NCI-H524 (cell line): ENCODE measurements at regions not wholly inside any gene's neighbourhood (a gene's known extent, or its start where the extent isn't known, plus 50 kb on each side); places are given as distances from the start of the nearest gene placed in this dataset.

ENCODE experiments used
- DNase-seq, 2 experiments: peaks; one replicate each; lab custom pipeline; 2025; lab: John Stamatoyannopoulos, UW

DNA sequence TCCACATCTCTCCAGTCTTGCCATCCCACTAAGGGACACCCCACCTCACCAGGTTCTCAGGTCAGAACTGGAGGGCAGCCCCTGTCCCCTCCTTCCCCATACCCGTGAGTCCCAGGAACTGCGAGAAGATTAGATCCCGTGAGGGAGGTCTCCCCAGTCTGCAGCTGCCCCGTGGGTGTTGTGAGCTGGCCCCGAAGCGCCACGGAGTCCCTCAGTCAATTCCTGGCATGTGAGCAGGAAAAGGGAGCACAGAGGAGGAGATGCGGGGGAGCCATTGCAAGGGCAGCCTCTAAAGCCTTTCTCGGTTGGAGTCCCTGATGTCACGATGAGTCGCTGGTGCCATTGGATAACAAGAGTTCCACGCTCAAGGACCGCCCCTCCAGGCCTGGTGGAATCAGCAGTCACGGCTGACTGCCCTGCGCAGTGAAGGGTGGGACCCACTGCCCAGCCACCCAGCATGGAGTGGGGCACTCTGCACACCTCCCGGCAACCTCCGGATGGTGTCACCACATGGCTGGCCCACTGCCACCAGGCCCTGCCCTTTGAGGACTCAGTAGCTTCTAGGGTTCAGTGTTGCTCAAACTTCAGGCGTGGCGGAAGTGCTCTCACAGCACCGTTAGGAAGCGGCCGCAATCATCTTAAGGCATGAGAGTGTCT lies 434.9 kb upstream of the MYT1L start:
- DNase-seq = no peak

DNA sequence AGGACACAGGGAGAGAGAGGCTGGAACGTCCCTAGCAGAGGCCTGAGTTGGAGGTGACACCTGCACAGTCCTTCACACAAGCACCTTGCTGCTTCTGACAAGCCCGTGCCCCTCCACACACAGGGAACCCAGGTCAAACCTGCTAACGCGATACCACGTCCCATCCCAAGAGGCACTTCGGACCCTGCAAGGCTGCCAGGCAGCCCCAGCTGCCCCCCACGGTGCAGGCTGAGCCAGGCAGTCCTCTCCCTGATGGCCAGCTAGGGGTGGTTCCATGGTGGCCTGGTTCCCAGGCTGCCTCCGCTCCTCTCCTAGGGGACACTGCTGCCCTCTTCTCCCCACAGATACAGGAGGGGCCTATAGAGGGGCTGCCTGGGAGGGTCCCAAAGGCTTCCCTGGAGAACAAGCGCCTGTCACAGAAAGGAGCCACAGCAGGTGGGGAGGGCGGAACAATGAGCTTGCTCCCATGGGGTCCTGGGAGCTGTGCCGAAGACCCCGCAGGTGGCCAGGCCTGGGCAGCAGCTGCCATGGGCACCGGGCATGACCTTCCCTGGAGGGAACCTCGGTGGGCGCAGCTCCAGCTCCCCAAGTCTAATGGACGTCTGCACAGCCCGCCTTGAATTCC lies 434.2 kb upstream of the MYT1L start:
- DNase-seq = no peak

DNA sequence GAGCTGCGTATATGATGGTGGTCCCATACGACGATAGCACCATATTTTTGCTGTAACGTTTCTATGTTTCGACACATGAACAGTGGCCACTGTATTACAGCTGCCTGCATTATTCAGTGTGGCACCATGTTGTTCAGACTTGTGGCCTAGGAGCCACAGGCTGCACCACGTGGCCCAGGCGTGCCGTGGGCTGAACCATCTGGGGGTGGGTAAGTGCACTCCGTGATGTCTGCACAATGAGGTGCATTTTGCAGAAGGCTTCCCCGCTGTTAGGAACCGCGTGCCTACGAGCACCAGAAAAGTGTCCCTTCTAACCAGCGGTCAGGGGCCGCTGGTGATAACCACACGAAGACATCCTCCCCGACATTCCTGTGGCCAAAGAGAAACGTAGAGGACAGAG lies 433.7 kb upstream of the MYT1L start:
- no peak for DNase-seq

DNA sequence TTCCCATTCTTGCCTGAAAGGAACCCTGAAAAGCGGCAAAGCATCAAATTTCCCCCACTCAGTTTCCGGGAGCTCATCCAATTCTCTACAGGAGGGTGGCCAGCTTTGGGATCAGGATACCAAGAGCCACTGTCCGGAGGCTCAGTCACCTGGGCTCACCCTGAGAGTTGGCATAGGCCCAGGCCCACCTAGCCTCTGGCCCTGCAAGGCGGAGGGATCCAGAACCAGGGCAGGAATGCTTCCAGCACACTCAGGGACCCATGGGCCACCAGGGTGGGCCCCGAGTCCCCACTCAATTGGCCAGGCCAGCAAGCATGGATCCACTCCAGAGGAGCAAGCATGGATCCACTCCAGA lies 432.9 kb upstream of the MYT1L start:
- DNase-seq = no peak

DNA sequence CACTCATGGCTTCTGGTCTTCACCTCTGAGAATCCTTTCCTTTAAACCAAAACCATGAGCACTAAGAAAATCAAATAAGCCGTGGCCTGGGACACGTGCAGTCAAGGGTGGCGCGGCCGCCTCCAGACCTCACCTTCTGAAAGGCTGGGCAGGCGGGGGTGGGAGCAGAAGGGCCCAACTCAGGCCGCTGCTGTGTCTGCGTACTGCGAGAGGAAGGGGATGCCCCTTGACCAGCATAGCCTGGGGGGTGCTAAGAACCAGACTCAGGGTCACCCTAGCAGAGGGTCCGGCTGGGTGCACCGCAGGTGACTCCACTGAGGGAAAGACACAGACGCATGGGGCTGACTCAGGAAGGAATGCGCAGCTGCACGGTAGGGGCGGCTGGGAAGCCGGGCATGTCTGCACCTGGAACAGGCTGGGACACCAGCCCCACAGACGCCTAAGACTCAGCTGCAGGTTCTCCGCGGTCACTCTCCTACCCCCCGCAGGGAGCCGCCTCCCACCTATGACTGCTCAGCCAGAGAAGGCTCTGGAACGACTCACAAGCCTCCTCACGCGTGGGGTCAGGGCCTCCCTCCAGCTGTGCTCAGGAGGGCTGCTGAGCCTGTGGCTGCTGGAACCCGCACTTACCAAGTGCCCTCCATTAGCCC lies 432.4 kb upstream of the MYT1L start:
- no peak for DNase-seq

DNA sequence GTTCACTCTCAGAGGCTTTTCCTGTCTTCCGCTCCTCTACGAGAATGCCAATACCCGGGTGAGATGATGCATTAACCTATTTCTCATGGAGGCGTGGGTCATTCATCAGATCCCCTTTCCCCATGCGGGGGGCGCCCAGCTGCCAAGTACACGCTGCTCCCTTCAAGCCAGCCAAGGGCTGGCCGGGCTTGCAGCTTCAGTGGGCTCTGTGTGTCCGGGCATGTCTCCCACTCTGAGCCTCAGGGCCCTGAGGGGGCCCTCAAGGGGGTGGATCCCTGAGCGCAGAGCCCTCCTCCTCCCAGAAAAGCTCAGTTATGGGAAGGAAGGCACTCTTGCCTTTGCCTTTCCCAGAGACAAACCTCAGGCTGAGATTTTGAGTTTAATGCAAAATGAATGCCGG lies 431.8 kb upstream of the MYT1L start:
- DNase-seq = no peak

DNA sequence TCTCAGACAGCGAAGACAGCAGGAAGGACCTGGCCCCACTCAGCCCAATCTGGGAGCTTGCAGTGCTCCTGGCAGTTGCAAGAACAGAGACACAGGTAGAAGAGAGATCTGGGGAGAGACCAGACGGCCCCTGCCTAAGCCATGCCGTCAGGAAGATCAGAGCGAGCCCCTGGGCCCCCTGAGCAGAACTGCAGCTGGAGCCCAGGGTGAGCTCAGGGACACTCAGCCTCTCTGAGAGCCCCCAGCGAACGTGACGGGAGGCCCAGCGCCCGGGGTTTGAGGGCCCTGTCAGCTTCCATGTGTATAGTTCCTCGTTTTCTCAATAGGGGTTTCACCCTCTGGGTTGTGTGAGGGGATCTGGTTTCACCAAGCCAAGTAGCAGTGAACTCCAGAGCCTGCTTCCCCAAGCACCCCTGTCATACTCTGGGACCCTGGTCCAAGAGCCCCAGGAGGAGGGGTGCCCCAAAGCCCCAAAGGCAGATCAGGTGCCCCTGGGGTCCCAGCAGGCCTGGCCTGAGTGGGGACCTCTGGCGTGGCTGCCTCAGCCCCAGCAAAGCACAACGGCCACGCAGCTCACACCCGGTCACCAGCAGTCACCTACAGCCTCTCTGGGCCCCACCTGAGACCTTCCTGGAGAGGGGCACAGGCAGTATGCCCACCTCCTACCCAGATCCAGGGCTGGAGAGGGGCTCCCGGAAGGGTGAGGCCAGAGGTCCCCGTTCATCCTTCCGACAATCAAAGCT lies 431.3 kb upstream of the MYT1L start:
- no peak for DNase-seq

DNA sequence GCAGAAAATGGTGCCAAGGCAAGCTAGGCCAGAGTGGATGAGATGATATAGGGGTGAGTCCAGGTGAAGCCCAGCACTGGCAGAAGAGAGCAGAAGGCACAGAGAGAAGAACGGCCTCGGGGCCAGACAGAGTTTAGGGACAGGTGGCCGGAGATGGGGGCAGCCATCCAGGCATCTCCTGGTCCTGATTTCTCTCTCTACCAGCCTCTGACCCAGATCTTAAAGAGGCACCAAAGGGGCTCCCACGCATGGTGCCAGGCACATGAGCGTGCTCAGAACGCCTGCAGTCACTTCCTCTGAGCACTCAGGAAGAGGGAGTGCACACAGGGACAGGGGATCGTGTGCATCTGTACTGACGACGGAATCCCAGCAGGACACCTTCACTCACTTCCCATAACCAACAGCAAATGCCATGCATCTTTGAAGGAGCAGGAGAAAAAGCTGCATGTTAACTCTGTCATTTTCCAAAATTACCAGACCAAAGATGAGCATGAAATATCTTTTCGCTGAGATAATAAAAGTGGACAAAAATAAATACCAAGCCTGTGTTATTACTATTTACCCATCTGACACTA lies 427.8 kb upstream of the MYT1L start:
- no peak for DNase-seq

DNA sequence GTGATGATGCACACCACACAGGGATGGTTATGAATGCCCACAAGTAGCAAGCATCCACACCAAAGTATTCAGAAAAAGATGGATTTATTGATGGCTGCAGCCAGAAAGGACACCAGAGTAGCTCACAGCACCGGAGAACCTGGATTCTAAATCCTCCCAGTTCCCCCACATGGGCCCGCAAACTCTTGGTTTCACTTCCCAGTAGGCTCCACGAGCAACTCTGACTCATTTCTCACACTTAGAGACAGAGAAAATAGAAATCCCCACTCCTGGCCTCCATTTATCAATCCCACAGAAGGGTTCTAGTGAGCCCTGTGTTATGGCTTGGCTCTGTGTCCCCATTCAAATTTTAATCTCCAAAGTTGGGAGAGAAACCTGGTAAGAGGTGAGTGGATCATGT lies 426.7 kb upstream of the MYT1L start:
- DNase-seq = no peak

DNA sequence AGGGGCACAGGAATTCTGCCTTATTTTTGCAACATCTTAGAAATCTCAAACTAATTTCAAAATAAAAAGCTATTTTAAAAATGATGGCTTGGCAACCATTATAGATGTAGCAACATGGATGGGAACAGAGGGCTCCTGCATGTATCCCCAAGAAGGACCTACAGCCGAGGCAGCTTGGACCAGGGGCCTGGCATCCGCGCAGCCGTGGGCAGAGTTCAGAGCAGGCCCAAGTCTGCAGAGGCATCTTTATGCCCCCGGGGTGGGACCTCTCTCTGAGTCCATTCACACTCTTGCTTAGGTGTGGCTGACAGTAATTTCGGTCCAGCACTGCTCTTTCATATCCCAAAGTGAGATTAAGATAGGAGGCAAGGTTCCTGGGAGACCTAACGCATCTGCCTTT lies 425.8 kb upstream of the MYT1L start:
- no peak for DNase-seq

DNA sequence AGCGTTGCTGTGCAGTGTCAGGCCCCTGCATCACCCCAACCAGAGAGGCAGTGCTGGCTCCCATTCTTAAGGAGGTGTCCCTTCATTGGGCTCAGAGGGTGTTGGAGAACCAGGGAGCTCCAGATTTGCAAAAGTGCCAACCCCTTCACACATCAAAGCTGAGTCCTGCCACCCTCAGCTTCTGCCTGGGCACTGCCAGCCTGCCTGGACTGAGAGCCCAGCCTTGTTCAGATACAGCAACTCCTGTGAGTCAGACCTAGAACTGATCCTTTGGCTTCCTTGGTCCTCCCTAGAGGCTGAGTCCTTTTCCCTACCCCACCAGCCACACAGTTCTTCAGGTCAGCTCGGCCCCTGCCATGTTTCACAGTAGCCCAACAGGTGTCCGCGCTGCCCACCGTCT lies 424.9 kb upstream of the MYT1L start:
- no peak for DNase-seq

DNA sequence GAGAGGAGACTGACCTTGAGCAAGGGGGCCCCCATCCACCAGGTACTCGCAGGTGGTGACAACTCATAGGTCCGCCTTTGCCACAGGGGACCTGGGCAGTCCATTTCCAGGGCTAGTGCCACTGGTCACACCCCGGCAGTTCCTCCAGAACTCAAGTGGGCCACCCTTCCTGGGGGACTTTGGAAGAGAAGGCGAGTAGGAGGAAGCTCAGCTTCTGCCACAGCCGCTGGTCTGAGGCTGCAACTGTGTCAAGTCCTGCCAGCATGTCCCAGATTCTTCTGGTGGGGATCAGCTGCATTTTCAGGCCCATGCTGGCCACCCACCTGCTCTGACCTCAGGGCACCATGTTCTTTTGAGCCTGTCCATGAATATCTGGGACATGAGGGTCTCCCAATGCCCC lies 423.9 kb upstream of the MYT1L start:
- DNase-seq = no peak

DNA sequence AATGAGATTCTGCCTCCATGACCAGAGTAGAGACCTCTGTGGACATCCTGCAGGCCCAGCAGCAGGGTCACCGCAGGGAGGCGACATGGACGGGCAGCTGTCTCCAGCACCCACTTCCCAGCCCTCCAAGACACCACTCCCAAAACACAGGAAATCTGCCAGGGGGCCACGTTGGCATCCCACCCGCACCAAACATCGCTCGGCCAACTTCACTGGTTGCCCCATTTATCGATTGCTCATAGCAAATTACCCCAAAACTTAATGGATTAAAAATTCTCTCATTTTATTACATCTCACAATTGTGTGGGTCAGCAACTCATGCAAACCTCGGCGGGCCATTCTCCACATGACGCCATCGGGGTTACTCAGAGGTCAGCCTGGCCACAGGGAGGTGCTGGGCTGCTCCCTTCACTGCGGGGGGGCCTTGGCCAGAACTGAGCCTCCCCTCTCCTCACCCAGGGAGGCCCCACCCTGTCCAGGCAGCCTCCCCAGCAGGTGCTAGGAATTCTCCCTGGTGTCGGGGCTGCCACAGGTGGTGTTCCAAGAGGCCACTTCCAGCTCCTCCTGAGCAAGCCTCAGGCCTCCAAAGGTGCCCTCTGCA lies 420.7 kb upstream of the MYT1L start:
- DNase-seq = no peak

DNA sequence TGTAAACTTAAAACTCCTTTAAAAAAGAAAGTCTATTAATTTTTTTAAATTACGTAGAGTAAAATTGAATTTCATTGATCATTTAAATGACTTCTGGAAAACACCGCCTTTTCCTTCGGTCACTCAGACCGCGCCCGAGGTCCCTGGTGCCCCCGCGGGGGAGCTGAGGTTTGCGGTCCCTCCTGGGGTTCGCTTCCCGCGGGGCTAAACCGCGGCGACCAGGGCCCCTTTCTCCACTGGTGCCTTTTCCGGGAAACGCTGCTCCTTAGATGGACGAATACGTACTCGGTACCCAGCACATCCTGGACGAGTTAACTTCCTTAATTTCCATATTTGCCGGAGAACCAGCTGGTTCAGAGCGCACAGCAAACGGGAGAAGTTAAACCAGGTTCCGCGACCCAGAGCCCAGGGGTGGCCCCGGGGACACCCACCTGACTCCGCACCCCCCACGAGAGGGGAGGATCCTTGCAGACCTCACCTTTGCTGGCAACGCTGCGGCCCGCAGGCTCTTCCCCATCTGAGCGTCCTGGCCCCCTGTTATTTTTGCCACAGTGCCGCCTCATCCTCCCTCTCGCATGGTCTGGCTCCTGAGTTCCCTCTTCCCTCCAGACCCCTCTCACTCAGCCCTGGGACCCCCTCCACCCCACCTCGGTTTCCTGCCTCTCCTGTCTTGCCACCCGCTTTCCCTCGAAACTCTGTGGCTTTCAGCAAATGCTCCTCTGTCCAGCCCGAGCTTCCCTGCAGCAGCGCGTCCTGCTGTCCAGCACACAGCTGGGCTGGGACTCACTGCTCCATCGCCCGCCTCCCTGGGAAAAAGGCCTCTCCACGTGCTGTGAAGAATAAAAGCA lies 420.0 kb upstream of the MYT1L start:
- no peak for DNase-seq

DNA sequence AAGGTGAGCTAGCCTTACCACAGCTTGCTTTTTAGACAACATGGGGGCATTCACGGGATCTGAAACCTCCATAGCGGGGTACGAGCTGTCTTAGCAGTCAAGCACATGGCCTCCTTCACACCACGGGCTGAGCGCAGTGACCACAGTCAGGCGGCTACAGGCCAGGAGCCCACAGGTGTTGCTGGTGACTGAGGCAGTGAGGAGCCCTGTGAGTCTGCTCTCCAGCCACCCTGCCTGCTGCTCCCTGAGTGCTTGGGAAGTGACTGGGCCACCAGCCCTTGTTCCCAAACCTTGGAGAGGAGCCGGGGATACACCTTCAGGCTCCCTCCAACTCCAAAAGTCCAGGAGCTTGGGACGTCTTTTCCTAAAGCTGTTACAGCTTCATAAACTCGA lies 418.1 kb upstream of the MYT1L start:
- DNase-seq = no peak

DNA sequence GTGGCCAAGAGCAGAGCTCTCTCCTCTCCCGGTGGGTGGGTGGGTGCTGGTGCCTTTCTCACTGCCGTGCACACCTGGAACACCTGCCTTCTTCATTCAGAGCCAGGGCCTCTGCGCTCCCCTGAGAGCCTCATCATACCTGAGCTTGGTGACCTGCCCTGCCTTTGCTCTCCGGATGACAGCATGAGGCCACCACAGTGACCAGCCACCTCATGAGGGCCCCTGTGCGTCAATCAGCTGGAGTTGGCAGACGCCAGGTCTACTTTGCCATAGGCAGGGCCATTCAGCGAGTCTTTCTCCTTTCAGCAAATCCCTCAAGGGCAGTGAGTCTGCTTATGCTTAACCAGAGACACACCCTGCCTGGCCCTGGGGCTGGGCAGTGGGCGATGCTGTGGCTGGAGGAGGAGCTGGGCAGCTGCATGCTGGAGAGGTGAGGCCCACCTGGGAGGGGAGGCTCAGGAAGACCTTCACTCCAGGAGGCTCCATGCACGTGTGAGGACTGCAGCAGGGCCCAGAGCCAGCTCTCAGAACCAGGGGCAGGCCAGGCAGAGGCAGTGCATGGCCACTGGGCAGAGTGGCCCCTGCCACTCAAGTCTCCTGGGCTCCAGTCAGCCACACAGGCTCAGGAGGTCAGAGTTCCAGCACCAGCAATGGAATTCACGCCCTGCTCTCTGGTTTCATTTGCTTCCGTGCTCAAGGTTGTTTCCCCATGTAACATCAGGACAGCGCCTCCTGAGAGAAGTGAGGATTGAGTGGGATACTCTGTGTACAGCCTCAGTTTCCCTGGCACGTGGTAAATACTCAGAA lies 417.5 kb upstream of the MYT1L start:
- DNase-seq = no peak

DNA sequence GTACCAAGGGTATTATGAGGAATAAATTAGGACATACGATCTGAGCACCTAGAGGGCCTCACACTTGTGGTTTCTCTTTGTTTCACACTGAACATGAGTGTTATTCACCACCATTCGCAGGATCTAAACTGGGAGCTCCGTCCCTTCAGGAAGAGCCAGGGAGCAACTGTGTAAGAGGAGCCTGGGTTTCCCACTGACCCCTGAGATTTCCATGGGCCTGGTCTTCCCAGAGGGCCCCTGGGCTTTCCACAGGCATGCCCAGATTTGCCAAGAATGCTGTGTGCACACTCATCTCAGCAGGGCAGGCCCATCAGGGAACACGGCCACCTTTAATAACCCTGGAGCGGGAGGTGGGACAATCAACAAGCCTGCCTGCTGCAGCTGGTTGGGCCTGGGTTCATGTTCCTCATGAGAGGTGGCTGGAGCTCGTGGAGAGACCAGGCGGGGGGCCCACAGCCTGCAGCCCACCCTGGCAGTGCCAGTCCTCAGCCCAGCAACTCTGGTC lies 416.8 kb upstream of the MYT1L start:
- no peak for DNase-seq

DNA sequence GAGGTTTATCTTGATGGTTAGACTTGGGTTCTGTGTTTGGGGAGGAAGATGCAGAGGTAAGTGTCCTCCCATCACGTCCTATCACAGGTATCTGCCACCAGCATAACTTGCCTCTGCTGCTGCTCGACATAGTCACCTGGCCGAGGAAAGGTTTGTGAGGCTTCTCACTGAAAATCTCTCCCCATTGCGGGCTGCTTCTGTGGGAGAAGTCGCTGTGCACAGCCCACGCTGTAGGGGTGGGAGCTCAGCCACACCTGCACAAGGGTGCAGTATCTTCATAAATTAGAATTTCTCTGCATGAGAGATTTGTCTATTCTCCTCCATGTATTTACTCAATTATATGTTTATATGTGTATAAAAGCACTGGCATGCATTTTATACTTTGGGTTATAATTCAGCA lies 415.7 kb upstream of the MYT1L start:
- DNase-seq = no peak

DNA sequence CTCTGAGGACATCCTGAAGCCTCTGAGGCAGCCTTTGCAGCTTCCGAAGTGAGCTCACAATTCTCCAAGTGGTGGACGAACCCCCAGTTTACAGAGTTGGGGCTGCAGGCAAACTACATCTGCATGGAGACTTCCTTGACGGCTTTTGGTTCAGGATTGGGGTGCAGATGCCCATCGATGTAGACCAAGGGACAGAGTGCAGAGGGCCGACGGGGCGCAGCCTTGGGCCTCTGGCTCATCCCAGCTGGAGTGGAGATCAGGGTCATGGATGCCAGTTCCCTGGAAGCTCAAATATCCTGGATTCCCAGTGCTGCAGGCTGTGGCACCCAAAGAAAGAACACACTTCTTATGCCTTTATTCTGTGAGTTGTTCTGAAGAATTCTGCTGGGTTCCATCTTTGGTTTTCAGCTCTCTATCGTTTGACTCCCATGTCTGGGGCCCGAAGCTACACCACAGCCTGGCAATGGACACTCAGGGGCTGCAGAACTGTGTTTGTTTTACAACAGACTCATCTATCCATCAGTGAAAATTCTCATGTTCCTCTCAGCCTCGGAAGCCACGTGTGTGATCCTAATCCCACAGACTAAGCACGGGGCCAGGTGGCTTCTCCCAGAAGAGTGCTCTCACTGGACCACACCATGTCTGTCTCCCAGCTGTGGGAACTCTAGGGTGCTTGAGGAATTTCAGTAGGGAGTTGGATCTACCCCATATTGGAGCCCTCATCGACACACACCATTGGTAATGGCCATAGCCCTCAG lies 414.1 kb upstream of the MYT1L start:
- DNase-seq = peak; percentile 61 to 79

DNA sequence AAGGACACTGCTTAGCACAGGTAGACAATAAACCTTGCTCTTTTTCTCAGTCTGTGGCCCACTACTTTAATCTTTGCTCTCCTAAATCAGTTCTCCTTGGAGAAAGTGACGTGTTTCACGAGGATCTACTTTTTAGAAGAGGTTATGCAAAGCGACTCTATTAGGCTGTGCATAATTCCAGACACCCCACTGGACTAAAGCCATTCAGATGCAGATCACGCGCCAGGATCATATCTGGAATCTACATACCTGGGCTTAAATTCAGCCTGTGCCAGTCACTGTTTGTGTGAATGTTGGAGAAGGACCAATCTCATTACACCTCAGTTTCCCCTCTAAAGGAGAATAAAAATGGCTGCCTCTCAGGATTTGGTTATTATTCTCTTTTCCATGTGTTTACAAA lies 413.0 kb upstream of the MYT1L start:
- DNase-seq = no peak
